Mesendoderm (in vitro differentiated cells): ENCODE measurements at regions not wholly inside any gene's neighbourhood (a gene's known extent, or its start where the extent isn't known, plus 50 kb on each side); places are given as distances from the start of the nearest gene placed in this dataset.

Experiments used
- DNase-seq: peaks from one replicate; pipeline ENCODE4 v3.0.0; 2013
- H2AK5ac ChIP-seq: 2 replicates; pipeline ENCODE4 v1.6.1; 2013; ENCODE audit warnings: low read length, inconsistent platforms
- H2BK120ac ChIP-seq: 2 replicates; pipeline ENCODE4 v1.6.1; 2013; ENCODE audit warnings: low read depth, mild to moderate bottlenecking, low read length, moderate library complexity, mixed read lengths
- H2BK15ac ChIP-seq: replicated peaks from 2 replicates; pipeline ENCODE4 v1.6.1; 2013; ENCODE audit warnings: low read depth, mild to moderate bottlenecking, moderate library complexity
- H2BK5ac ChIP-seq: 2 replicates; pipeline ENCODE4 v1.6.1; 2013; ENCODE audit warnings: low read length, inconsistent platforms
- H3K18ac ChIP-seq: 2 replicates; pipeline ENCODE4 v1.6.1; 2013; ENCODE audit warnings: mild to moderate bottlenecking, low read length, mixed read lengths
- H3K23ac ChIP-seq: one replicate; pipeline ENCODE4 v1.6.1; 2013; ENCODE audit warnings: low read length
- H3K27ac ChIP-seq: 2 replicates; pipeline ENCODE4 v1.5.1; 2013; ENCODE audit warnings: low read depth, mild to moderate bottlenecking, inconsistent platforms, low read length, moderate library complexity
- H3K27me3 ChIP-seq: 2 replicates; pipeline ENCODE4 v1.6.1; 2013; ENCODE audit warnings: low read length, control low read depth, mild to moderate bottlenecking, inconsistent platforms; ENCODE audit not compliant: insufficient read depth, poor library complexity
- H3K36me3 ChIP-seq: 2 replicates; pipeline ENCODE4 v1.6.1; 2013; ENCODE audit warnings: low read length, inconsistent platforms; ENCODE audit not compliant: control insufficient read depth, insufficient read depth
- H3K4ac ChIP-seq: one replicate; pipeline ENCODE4 v1.6.1; 2013; ENCODE audit warnings: low read depth, mild to moderate bottlenecking, low read length, moderate library complexity
- H3K4me1 ChIP-seq: 2 replicates; pipeline ENCODE4 v1.6.1; 2013; ENCODE audit warnings: low read depth, low read length, inconsistent platforms; ENCODE audit not compliant: control insufficient read depth
- H3K4me2 ChIP-seq: 2 replicates; pipeline ENCODE4 v1.6.1; 2013; ENCODE audit warnings: low read length
- H3K4me3 ChIP-seq: 2 replicates; pipeline ENCODE4 v1.5.1; 2013; ENCODE audit warnings: mild to moderate bottlenecking, low read length
- H3K56ac ChIP-seq: one replicate; pipeline ENCODE4 v1.6.1; 2013; ENCODE audit warnings: low read length
- H3K79me1 ChIP-seq: 2 replicates; pipeline ENCODE4 v1.6.1; 2013; ENCODE audit warnings: low read length, inconsistent platforms
- H3K79me2 ChIP-seq: 2 replicates; pipeline ENCODE4 v1.6.1; 2013; ENCODE audit warnings: mild to moderate bottlenecking, low read length; ENCODE audit not compliant: control insufficient read depth, insufficient read depth
- H3K9ac ChIP-seq: 2 replicates; pipeline ENCODE4 v1.6.1; 2013; ENCODE audit warnings: low read length, inconsistent platforms
- H4K5ac ChIP-seq: one replicate; pipeline ENCODE4 v1.6.1; 2013; ENCODE audit warnings: low read length
- H4K8ac ChIP-seq: one replicate; pipeline ENCODE4 v1.6.1; 2013; ENCODE audit warnings: low read depth, mild to moderate bottlenecking, control low read depth, low read length, moderate library complexity
- WGBS: extraction: QIAGEN DNeasy Blood & Tissue Kit; methylation state at CpG from one replicate; pipeline ENCODE4 v1.1.7; 2013; ENCODE audit warnings: low lambda C conversion rate, missing lambda C conversion rate; ENCODE audit not compliant: insufficient coverage; ENCODE audit errors: extremely low coverage; 5-methylcytosine and 5-hydroxymethylcytosine counted together

DNA sequence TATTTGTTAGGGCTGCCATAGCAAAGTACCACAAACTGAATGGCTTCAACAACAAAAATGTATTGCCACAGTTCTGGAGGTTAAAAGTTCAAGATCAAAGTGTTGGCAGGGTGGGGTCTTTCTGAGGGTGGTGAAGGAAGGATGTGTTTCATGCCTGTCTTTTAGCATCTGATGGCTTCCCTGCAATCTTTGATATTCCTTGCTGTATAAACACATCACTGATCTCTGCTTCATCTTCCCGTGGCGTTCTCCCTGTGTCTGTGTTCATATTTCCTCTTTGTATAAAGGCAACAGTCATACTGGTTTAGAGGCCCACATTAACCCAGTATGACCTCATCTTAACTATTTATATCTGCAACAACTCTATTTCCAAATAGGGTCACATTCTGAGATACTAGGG lies 167.5 kb downstream of the BTG1 start:
- H3K56ac ChIP-seq = no peak overlapping the region
- H3K27me3 ChIP-seq = no peaks in the 10 kb centered on the region
- no peak overlapping the region for H2BK5ac ChIP-seq
- no peak overlapping the region for H3K9ac ChIP-seq
- H2AK5ac ChIP-seq = no peak overlapping the region
- WGBS = no CpG with 5 or more reads among the region's 2 CpGs
- H3K36me3 ChIP-seq = no peaks in the 10 kb centered on the region
- no peaks in the 10 kb centered on the region for H3K79me1 ChIP-seq
- no peak overlapping the region for H3K27ac ChIP-seq
- no peak overlapping the region for H3K4me2 ChIP-seq
- no peak overlapping the region for H4K5ac ChIP-seq
- no peak overlapping the region for H3K4me3 ChIP-seq
- no peak overlapping the region for H3K4ac ChIP-seq
- no peak overlapping the region for H3K18ac ChIP-seq
- no peak overlapping the region for H2BK15ac ChIP-seq
- no peak overlapping the region for H4K8ac ChIP-seq
- H3K4me1 ChIP-seq = no peaks in the 10 kb centered on the region
- DNase-seq = no peak
- H2BK120ac ChIP-seq = no peak overlapping the region
- no peak overlapping the region for H3K23ac ChIP-seq
- no peaks in the 10 kb centered on the region for H3K79me2 ChIP-seq

DNA sequence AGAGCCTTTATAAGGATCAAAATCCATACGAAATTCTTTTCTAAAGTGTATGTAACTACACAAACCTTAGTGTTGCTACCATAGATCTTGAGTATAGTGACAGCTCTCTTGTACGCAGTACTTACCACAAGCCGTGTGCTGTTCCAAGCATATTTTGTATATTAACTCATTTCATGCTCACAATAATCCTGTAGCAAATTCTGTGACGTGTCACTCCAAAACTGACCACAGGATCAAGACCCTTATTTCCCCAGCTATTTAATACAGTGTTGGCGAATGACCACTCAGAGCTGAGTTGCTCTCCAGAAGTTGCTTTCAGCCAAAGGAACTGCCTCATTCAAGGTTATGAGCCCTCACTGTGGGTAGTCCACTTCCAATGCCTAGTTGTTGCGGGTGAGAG lies 169.8 kb downstream of the BTG1 start:
- no peaks in the 10 kb centered on the region for H3K27me3 ChIP-seq
- H2BK120ac ChIP-seq = no peak overlapping the region
- no peak overlapping the region for H2AK5ac ChIP-seq
- no peaks in the 10 kb centered on the region for H3K79me2 ChIP-seq
- no peak overlapping the region for H2BK5ac ChIP-seq
- no peaks in the 10 kb centered on the region for H3K36me3 ChIP-seq
- no peak overlapping the region for H3K27ac ChIP-seq
- H4K8ac ChIP-seq = no peak overlapping the region
- no CpG with 5 or more reads among the region's 6 CpGs for WGBS
- H2BK15ac ChIP-seq = no peak overlapping the region
- H3K4me1 ChIP-seq = no peaks in the 10 kb centered on the region
- no peak overlapping the region for H3K23ac ChIP-seq
- no peak overlapping the region for H3K9ac ChIP-seq
- no peak overlapping the region for H3K4ac ChIP-seq
- no peak overlapping the region for H3K18ac ChIP-seq
- no peak for DNase-seq
- no peak overlapping the region for H3K56ac ChIP-seq
- H3K79me1 ChIP-seq = no peaks in the 10 kb centered on the region
- H4K5ac ChIP-seq = no peak overlapping the region
- no peak overlapping the region for H3K4me3 ChIP-seq
- no peak overlapping the region for H3K4me2 ChIP-seq

DNA sequence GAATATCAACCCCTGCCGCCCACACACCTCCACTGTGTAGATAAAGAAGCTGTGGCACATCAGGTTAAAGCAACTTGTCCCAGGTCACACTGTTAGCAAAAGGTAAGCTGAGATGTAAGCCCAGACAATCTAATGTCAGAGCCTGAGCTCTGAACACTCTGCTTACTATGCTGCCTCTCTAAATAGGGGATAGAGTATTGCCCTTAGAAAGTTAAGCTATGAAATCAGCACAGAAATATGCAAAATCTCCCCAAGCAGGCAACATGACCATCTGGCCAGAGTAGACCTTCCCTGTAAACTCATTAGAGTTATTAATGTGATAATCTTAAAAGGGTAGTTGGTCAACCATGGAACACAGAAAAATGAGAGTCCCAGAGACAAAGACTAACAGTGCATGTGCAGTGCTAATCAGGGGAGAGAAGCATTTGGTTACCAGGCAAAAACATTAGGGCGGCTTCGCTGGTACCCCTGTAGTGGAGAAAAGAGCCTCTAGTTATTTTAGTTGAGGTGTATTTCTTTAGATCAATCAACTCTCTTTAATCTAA lies 171.0 kb downstream of the BTG1 start:
- WGBS = no CpG with 5 or more reads among the region's 3 CpGs
- H3K79me1 ChIP-seq = no peaks in the 10 kb centered on the region

DNA sequence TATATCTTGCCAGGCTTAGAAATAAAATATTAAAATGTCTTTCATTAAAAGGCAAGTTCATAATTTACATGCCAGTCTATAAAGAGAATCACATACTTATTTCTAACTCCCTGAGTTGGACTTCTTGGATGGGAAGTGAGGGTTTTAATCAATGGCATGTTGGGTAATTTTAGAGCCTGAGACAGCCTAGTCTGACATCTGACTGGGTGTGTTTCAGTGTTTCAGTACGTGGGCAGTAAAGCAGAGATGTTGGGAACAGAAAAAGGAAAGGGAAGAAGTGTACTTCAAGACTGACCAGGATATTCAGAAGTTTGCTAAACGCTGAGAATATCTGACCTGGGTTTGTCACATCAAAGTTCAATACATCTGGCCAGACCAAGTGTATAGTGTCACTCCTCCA lies 171.8 kb downstream of the BTG1 start:
- H3K79me1 ChIP-seq = no peaks in the 10 kb centered on the region
- no peak overlapping the region for H4K8ac ChIP-seq
- no peaks in the 10 kb centered on the region for H3K36me3 ChIP-seq
- no peak overlapping the region for H3K56ac ChIP-seq
- H4K5ac ChIP-seq = no peak overlapping the region
- no peak overlapping the region for H2BK15ac ChIP-seq
- no peaks in the 10 kb centered on the region for H3K4me1 ChIP-seq
- H3K23ac ChIP-seq = no peak overlapping the region
- no peak overlapping the region for H2AK5ac ChIP-seq
- H3K9ac ChIP-seq = no peak overlapping the region
- WGBS = no CpG with 5 or more reads among the region's 2 CpGs
- no peak overlapping the region for H2BK120ac ChIP-seq
- H3K4me2 ChIP-seq = no peak overlapping the region
- H3K79me2 ChIP-seq = no peaks in the 10 kb centered on the region
- no peak overlapping the region for H3K4ac ChIP-seq
- DNase-seq = no peak
- no peaks in the 10 kb centered on the region for H3K27me3 ChIP-seq
- H2BK5ac ChIP-seq = no peak overlapping the region
- H3K4me3 ChIP-seq = no peak overlapping the region
- no peak overlapping the region for H3K18ac ChIP-seq
- no peak overlapping the region for H3K27ac ChIP-seq

More for the DNA sequence above, 171.0 kb downstream of the BTG1 start:
- no peaks in the 10 kb centered on the region for H3K36me3 ChIP-seq
- no peaks in the 10 kb centered on the region for H3K27me3 ChIP-seq
- no peaks in the 10 kb centered on the region for H3K4me1 ChIP-seq
- no peak overlapping the region for H3K56ac ChIP-seq
- no peak overlapping the region for H3K23ac ChIP-seq
- H3K4me3 ChIP-seq = no peak overlapping the region
- H2AK5ac ChIP-seq = no peak overlapping the region
- no peak overlapping the region for H3K4me2 ChIP-seq
- H2BK15ac ChIP-seq = no peak overlapping the region
- no peak overlapping the region for H3K4ac ChIP-seq
- no peak overlapping the region for H2BK5ac ChIP-seq
- no peak overlapping the region for H4K5ac ChIP-seq
- H3K18ac ChIP-seq = no peak overlapping the region
- no peak overlapping the region for H3K27ac ChIP-seq
- H2BK120ac ChIP-seq = no peak overlapping the region
- DNase-seq = no peak
- no peak overlapping the region for H3K9ac ChIP-seq
- no peaks in the 10 kb centered on the region for H3K79me2 ChIP-seq
- no peak overlapping the region for H4K8ac ChIP-seq

DNA sequence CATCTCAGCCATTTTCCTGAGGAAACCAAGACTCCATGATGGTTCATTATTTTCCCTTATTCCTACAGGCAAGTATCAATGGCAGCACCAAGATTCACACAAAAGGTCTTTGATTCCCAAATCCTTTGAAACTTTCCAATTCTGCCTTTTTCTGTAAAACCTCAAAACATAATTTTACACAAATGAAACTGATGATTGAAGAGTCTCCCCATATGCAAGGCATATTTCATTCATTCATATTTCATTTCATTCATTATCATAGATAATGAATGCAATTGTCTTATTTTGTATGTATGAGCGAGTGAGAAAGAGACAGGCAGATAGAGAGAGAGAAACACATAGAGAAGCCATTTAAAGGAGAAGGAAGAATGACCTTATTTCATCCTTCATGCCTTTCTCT lies 172.8 kb downstream of the BTG1 start:
- H3K4me2 ChIP-seq = no peak overlapping the region
- no peak for DNase-seq
- H3K9ac ChIP-seq = no peak overlapping the region
- H3K4me3 ChIP-seq = no peak overlapping the region
- no peaks in the 10 kb centered on the region for H3K79me2 ChIP-seq
- no peak overlapping the region for H4K8ac ChIP-seq
- H2AK5ac ChIP-seq = no peak overlapping the region
- no peak overlapping the region for H4K5ac ChIP-seq
- H3K27ac ChIP-seq = no peak overlapping the region
- no peaks in the 10 kb centered on the region for H3K27me3 ChIP-seq
- no peaks in the 10 kb centered on the region for H3K79me1 ChIP-seq
- no peak overlapping the region for H2BK5ac ChIP-seq
- H3K4me1 ChIP-seq = no peaks in the 10 kb centered on the region
- H3K18ac ChIP-seq = no peak overlapping the region
- H3K23ac ChIP-seq = no peak overlapping the region
- H2BK120ac ChIP-seq = no peak overlapping the region
- H2BK15ac ChIP-seq = no peak overlapping the region
- no peaks in the 10 kb centered on the region for H3K36me3 ChIP-seq
- H3K56ac ChIP-seq = no peak overlapping the region
- no CpG with 5 or more reads among the region's 1 CpG for WGBS
- H3K4ac ChIP-seq = no peak overlapping the region

DNA sequence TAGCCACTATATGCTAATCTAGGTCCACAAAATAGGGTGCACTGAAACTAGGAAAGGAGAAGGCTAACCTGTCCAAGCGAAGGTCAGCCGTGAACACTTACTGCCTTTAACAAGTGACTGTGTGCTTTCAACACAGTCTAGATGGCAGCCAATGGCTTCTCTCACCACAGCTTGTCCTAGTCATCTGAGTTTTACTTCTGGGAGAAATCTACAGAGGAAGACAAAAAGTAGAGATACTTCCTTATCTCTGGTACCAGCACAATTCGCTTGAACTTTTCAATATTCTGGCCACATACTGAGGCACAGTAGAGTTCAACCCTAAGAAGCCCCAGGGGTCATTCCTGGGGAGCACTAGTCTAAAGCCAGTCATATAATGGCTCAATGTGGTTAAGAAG lies 176.9 kb downstream of the BTG1 start:
- Histone ChIP-seq H2BK5ac (no peak overlapping the region), H3K79me1 (no peaks in the 10 kb centered on the region), H3K56ac (no peak overlapping the region), H3K36me3 (no peaks in the 10 kb centered on the region), H3K23ac (no peak overlapping the region), H3K4me2 (no peak overlapping the region), H3K79me2 (no peaks in the 10 kb centered on the region), H3K27ac (no peak overlapping the region), H2BK15ac (no peak overlapping the region), H3K4ac (no peak overlapping the region), H3K27me3 (no peaks in the 10 kb centered on the region), H3K4me1 (no peaks in the 10 kb centered on the region), H3K9ac (no peak overlapping the region), H2BK120ac (no peak overlapping the region), H3K4me3 (no peak overlapping the region), H3K18ac (no peak overlapping the region), H4K8ac (no peak overlapping the region), H2AK5ac (no peak overlapping the region), H4K5ac (no peak overlapping the region)
- DNase-seq = no peak
- WGBS = no CpG with 5 or more reads among the region's 3 CpGs
